PFSK-1 (cell line): ENCODE measurements at regions not wholly inside any gene's neighbourhood (a gene's known extent, or its start where the extent isn't known, plus 50 kb on each side); places are given as distances from the start of the nearest gene placed in this dataset.

Experiments
- POLR2AphosphoS5 ChIP-seq: IDR thresholded peaks from 2 replicates; pipeline ENCODE4 v1.6.1; 2012; ENCODE audit warnings: low read depth, mild to moderate bottlenecking, control low read depth, low read length, moderate library complexity
- TAF1 ChIP-seq: IDR thresholded peaks from 2 replicates; pipeline ENCODE4 v1.6.1; 2012; ENCODE audit warnings: low read length, control low read depth, borderline replicate concordance; ENCODE audit not compliant: insufficient read depth

- TF ChIP-seq POLR2AphosphoS5 (no peak), TAF1 (no peak)
Measured at GRCh38 chr1:191870490-191870889, 287.8 kb upstream of the RGS18 start.
